Natural killer cell (primary cell): ENCODE measurements at regions not wholly inside any gene's neighbourhood (a gene's known extent, or its start where the extent isn't known, plus 50 kb on each side); places are given as distances from the start of the nearest gene placed in this dataset.

ENCODE experiments used
- ATAC-seq, 3 donors: fragments of 150-1000 bp in 2 of 3; fragments of 200-7000 bp in 1 of 3; cut with Tn5 transposase; 1 replicate in 1 of 3; 2 replicates in 2 of 3; pipeline ENCODE4 v1.10.0; 2021; ENCODE audit warnings: mild to moderate bottlenecking in 2 of 3, moderate library complexity in 2 of 3
- DNase-seq, 2 donors: peaks; one replicate each; pipeline versions ENCODE4 v3.0.0 to v3.0.0-alpha.2; 2013 to 2021; ENCODE audit warnings: mixed read lengths in 1 of 2
- H3K27ac ChIP-seq: one replicate; pipeline ENCODE4 v1.5.1; 2013; ENCODE audit warnings: mild to moderate bottlenecking, low read length
- H3K27me3 ChIP-seq: one replicate; pipeline ENCODE4 v1.6.1; 2013; ENCODE audit warnings: low read length; ENCODE audit not compliant: control insufficient read depth, insufficient read depth
- H3K36me3 ChIP-seq: one replicate; pipeline ENCODE4 v1.6.1; 2013; ENCODE audit warnings: low read length; ENCODE audit not compliant: control insufficient read depth, insufficient read depth
- H3K4me1 ChIP-seq: one replicate; pipeline ENCODE4 v1.6.1; 2013; ENCODE audit warnings: low read length; ENCODE audit not compliant: control insufficient read depth, insufficient read depth
- H3K4me3 ChIP-seq: one replicate; pipeline ENCODE4 v1.5.1; 2013; ENCODE audit warnings: low read length
- H3K9me3 ChIP-seq: one replicate; pipeline ENCODE4 v1.6.1; 2013; ENCODE audit warnings: low read length; ENCODE audit not compliant: control insufficient read depth, insufficient read depth
- H3K27ac Mint-ChIP-seq, 2 donors: one replicate each; pipeline ENCODE4 v1.8.0; 2022; ENCODE audit warnings: mild to moderate bottlenecking in 2 of 2, mixed read lengths in 2 of 2, moderate library complexity in 1 of 2
- H3K27me3 Mint-ChIP-seq, 2 donors: one replicate each; pipeline ENCODE4 v1.8.0; 2022; ENCODE audit warnings: low read depth in 2 of 2, mixed read lengths in 2 of 2
- H3K36me3 Mint-ChIP-seq: one replicate; pipeline ENCODE4 v1.8.0; 2022; ENCODE audit warnings: mixed read lengths
- H3K4me1 Mint-ChIP-seq, 2 donors: one replicate each; pipeline ENCODE4 v1.8.0; 2022; ENCODE audit warnings: mixed read lengths in 2 of 2
- H3K4me3 Mint-ChIP-seq: one replicate; pipeline ENCODE4 v1.8.0; 2022; ENCODE audit warnings: mild to moderate bottlenecking, moderate library complexity, mixed read lengths
- H3K9me3 Mint-ChIP-seq, 2 donors: one replicate each; pipeline ENCODE4 v1.8.0; 2022; ENCODE audit warnings: mixed read lengths in 2 of 2
- CTCF ChIP-seq: fragments of 200-600 bp; IDR thresholded peaks from one replicate; pipeline ENCODE4 v1.8.0; 2022; ENCODE audit warnings: antibody characterized with exemption
- WGBS: methylation state at CpG from one replicate; pipeline ENCODE4 v1.1.7; 2013; ENCODE audit warnings: missing lambda C conversion rate; ENCODE audit not compliant: insufficient coverage; 5-methylcytosine and 5-hydroxymethylcytosine counted together
- intact Hi-C: fragments of 100-400 bp; cut with micrococcal nuclease; formaldehyde crosslinking; loops from one replicate; pipeline ENCODE4 v1.14.2; 2022

- Mint-ChIP-seq H3K4me1 (no peaks in the 10 kb centered on the region), H3K27me3 (no peaks in the 10 kb centered on the region), H3K36me3 (no peaks in the 10 kb centered on the region), H3K4me3 (no peak overlapping the region), H3K27ac (no peak overlapping the region), H3K9me3 (peaks cover 2 to 13% of the 10 kb centered on the region in 2 donors)
- intact Hi-C loops, result no loop called here
- Histone ChIP-seq H3K4me3 (no peak overlapping the region), H3K36me3 (no peaks in the 10 kb centered on the region), H3K4me1 (no peaks in the 10 kb centered on the region), H3K27me3 (no peaks in the 10 kb centered on the region), H3K27ac (no peak overlapping the region), H3K9me3 (peaks cover 2% of the 10 kb centered on the region)
- TF ChIP-seq CTCF, result no peak
- DNase-seq, result no peak
- ATAC-seq, result no peak
- 48% methylated on average over 4 of the region's 6 CpGs for WGBS
Observed at GRCh38 chr4:181443021-181443420, 800.2 kb upstream of the TENM3 start.

GRCh38 chr4:181465826-181466225 is 777.4 kb upstream of the TENM3 start:
- WGBS, result 91% methylated on average over 5 of the region's 7 CpGs
- Histone ChIP-seq H3K4me1 (no peaks in the 10 kb centered on the region), H3K27ac (no peak overlapping the region), H3K27me3 (no peaks in the 10 kb centered on the region), H3K36me3 (no peaks in the 10 kb centered on the region), H3K9me3 (no peaks in the 10 kb centered on the region), H3K4me3 (no peak overlapping the region)
- no peaks in the 10 kb centered on the region for H3K36me3 Mint-ChIP-seq
- H3K27me3 Mint-ChIP-seq, result no peaks in the 10 kb centered on the region
- no peak overlapping the region for H3K27ac Mint-ChIP-seq
- ATAC-seq (no peak), DNase-seq (no peak)
- intact Hi-C loops, result no loop called here
- no peak overlapping the region for H3K4me3 Mint-ChIP-seq
- no peak for TF ChIP-seq CTCF
- H3K4me1 Mint-ChIP-seq, result no peaks in the 10 kb centered on the region
- peaks cover 10 to 18% of the 10 kb centered on the region in 2 donors for H3K9me3 Mint-ChIP-seq

DNA sequence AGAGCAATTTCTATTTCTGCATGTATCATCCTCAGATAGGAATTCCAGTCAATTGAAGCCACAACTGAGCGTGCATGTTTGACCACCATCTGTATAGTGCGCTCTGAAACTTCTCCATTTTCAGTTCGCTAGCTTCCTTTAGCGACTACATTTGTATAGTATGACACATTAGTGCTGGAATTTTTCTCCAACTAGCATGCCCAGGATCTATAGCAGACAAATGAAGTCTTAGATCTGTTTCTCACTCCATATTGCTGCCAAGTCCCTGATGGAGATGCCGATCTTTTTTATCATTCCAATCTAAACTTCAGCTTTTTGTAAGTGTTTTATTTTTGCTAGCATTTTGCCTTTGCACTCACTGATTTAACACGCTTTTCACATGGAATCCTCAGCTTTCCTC is 774.8 kb upstream of the TENM3 start:
- no peak for DNase-seq
- ATAC-seq, result no peak
- Mint-ChIP-seq H3K4me3 (no peak overlapping the region), H3K27me3 (no peaks in the 10 kb centered on the region), H3K9me3 (peaks cover 3 to 7% of the 10 kb centered on the region in 2 donors), H3K27ac (no peak overlapping the region), H3K4me1 (no peaks in the 10 kb centered on the region), H3K36me3 (no peaks in the 10 kb centered on the region)
- no peaks in the 10 kb centered on the region for H3K4me1 ChIP-seq
- no peak overlapping the region for H3K4me3 ChIP-seq
- H3K27ac ChIP-seq, result no peak overlapping the region
- intact Hi-C loops, result no loop called here
- no peaks in the 10 kb centered on the region for H3K27me3 ChIP-seq
- no peaks in the 10 kb centered on the region for H3K36me3 ChIP-seq
- TF ChIP-seq CTCF, result no peak
- H3K9me3 ChIP-seq, result no peaks in the 10 kb centered on the region
- 83% methylated on average over 6 of the region's 6 CpGs for WGBS

GRCh38 chr4:181470306-181470705 is 772.9 kb upstream of the TENM3 start:
- intact Hi-C loops, result no loop called here
- Histone ChIP-seq H3K27me3 (no peaks in the 10 kb centered on the region), H3K4me3 (no peak overlapping the region), H3K27ac (no peak overlapping the region), H3K36me3 (no peaks in the 10 kb centered on the region), H3K9me3 (no peaks in the 10 kb centered on the region), H3K4me1 (no peaks in the 10 kb centered on the region)
- H3K4me1 Mint-ChIP-seq, result no peaks in the 10 kb centered on the region
- no peak overlapping the region for H3K4me3 Mint-ChIP-seq
- no peak for TF ChIP-seq CTCF
- WGBS, result 50% methylated on average over 2 of the region's 5 CpGs
- DNase-seq (no peak), ATAC-seq (no peak)
- H3K27ac Mint-ChIP-seq, result no peak overlapping the region
- peaks cover 3 to 6% of the 10 kb centered on the region in 2 donors for H3K9me3 Mint-ChIP-seq
- H3K36me3 Mint-ChIP-seq, result no peaks in the 10 kb centered on the region
- no peaks in the 10 kb centered on the region for H3K27me3 Mint-ChIP-seq
